AG04449 (cell line): ENCODE measurements at regions not wholly inside any gene's neighbourhood (a gene's known extent, or its start where the extent isn't known, plus 50 kb on each side); places are given as distances from the start of the nearest gene placed in this dataset.
A peak's percentile ranks its signal among the peaks of the same experiment; 100 is the strongest.

Experiments used
- CTCF ChIA-PET: fragments of 350-600 bp; formaldehyde crosslinking; extraction: SDS; loops from one replicate; lab custom pipeline; 2021; ENCODE audit warnings: antibody characterized with exemption; lab: Yijun Ruan, JAX
- POLR2A ChIA-PET: fragments of 400-600, 350-600 bp; formaldehyde crosslinking; extraction: SDS; loops from one replicate; lab custom pipeline; 2020; ENCODE audit warnings: antibody characterized with exemption, inconsistent platforms; lab: Yijun Ruan, JAX
- DNase-seq: peaks from one replicate; pipeline ENCODE4 v3.0.0-alpha.2; 2010; ENCODE audit warnings: low read depth, low spot score
- H3K4me3 ChIP-seq: 2 replicates; pipeline ENCODE4 v1.5.1; 2011; ENCODE audit warnings: low read depth, mild to moderate bottlenecking, control low read depth, low read length
- TF ChIP-seq, protein P1 (sequence below): IDR thresholded peaks from one replicate; pipeline ENCODE4 v1.5.1; 2011; ENCODE audit warnings: mild to moderate bottlenecking, moderate library complexity, low read length, control low read depth, inconsistent platforms; ENCODE audit not compliant: insufficient read depth; ENCODE audit errors: missing control alignments

DNA sequence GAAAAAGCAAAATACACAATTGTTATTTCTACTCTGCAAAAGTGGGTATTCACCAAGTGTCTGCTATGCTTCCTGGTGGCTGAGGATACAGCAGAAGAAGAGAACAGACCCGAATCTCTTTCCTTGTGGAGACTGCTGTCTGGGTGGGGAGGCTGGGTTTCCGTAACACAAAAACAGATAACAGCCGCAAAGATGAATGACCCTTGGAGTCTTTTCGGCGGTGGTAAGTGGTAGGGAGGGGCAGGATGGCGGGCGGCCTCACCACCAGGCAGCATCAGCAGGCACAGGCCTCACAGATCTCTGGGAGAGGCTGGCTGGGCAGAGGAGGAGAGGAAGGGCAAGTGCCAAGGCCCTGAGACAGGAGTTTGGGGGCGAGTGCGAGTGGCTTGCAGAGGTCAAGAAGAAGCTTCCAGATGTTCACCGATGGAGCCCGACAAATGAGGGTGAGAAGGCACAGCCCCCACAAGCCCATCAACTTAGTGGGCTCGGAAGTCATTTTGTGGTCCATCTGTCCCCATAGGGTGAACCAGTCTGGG lies 164.2 kb downstream of the RHOU start:
- ChIA-PET POLR2A (interaction anchor here (0.5 to 1.3 kb wide), 2 partner anchors 9 to 1414 kb away, joined by 3 read pairs; no protein-coding TSS in a partner anchor), CTCF (interaction anchor here (1.1 kb wide), 1 partner anchor 328 kb away, joined by 3 read pairs; no protein-coding TSS in a partner anchor)
- no peak overlapping the region for H3K4me3 ChIP-seq
- DNase-seq, result no peak
- TF ChIP-seq, protein P1, sequence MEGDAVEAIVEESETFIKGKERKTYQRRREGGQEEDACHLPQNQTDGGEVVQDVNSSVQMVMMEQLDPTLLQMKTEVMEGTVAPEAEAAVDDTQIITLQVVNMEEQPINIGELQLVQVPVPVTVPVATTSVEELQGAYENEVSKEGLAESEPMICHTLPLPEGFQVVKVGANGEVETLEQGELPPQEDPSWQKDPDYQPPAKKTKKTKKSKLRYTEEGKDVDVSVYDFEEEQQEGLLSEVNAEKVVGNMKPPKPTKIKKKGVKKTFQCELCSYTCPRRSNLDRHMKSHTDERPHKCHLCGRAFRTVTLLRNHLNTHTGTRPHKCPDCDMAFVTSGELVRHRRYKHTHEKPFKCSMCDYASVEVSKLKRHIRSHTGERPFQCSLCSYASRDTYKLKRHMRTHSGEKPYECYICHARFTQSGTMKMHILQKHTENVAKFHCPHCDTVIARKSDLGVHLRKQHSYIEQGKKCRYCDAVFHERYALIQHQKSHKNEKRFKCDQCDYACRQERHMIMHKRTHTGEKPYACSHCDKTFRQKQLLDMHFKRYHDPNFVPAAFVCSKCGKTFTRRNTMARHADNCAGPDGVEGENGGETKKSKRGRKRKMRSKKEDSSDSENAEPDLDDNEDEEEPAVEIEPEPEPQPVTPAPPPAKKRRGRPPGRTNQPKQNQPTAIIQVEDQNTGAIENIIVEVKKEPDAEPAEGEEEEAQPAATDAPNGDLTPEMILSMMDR, result no peak

DNA sequence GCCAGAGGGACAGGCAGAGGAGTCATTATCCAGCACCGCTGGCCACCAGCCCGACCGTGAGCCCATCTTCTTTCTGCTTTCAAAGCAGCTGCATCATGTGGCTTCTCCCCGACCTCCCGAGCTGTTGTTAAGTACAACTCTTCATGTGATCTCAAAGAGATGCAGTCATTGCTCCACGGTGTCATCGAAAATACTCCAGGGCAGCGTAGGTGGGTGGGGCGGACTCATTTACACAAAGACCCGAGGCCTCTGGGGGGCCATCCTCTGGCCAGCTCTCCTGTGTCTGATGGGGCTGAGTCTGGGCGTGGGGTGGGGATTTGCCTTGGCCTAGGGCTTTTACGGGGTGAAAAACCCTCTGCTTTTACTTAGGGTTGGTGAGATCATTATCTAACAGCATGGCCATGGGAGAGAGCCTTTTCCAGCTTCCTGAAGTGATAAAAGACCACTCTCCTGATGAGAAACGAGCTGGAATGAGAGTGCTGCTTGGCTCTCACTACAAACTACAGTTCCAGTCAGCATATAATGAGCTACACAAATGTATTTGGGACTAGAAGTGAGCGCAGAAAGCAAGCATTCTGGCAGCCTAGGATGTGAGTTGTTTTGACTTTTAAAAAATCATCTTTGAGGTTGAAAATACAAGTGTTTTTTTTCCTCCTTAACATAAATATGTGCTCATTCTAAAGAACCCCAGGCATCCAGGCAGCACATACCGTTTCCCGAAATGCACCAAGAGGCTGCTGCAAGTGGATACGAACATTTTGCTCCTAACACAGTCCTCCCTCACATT lies 165.0 kb downstream of the RHOU start:
- H3K4me3 ChIP-seq, result no peak overlapping the region
- ChIA-PET POLR2A (interaction anchor here (0.5 to 1.3 kb wide), 2 partner anchors 10 to 1414 kb away, joined by 3 read pairs; no protein-coding TSS in a partner anchor), CTCF (interaction anchor here (1.1 kb wide), 1 partner anchor 327 kb away, joined by 3 read pairs; no protein-coding TSS in a partner anchor)
- TF ChIP-seq, protein P1, result no peak
- no peak for DNase-seq

GRCh38 chr1:228900886-228901392 lies 165.7 kb downstream of the RHOU start:
- POLR2A ChIA-PET, result interaction anchor here (1.3 kb wide), 1 partner anchor 10 kb away, joined by 3 read pairs; no protein-coding TSS in a partner anchor
- H3K4me3 ChIP-seq, result no peak overlapping the region
- no peak for DNase-seq
- TF ChIP-seq, protein P1, result no peak
- CTCF ChIA-PET, result interaction anchor here (1.1 kb wide), 1 partner anchor 326 kb away, joined by 3 read pairs; no protein-coding TSS in a partner anchor

- H3K4me3 ChIP-seq, result no peak overlapping the region
- DNase-seq, result no peak
- ChIA-PET POLR2A (interaction anchor here (1.0 to 1.3 kb wide), 2 partner anchors 10 to 64 kb away, joined by 3 read pairs; no protein-coding TSS in a partner anchor), CTCF (interaction anchor here (1.4 kb wide), 1 partner anchor 8 kb away, joined by 3 read pairs; no protein-coding TSS in a partner anchor)
- TF ChIP-seq, protein P1, result no peak
Observed at GRCh38 chr1:228901936-228902681, 166.8 kb downstream of the RHOU start.

DNA sequence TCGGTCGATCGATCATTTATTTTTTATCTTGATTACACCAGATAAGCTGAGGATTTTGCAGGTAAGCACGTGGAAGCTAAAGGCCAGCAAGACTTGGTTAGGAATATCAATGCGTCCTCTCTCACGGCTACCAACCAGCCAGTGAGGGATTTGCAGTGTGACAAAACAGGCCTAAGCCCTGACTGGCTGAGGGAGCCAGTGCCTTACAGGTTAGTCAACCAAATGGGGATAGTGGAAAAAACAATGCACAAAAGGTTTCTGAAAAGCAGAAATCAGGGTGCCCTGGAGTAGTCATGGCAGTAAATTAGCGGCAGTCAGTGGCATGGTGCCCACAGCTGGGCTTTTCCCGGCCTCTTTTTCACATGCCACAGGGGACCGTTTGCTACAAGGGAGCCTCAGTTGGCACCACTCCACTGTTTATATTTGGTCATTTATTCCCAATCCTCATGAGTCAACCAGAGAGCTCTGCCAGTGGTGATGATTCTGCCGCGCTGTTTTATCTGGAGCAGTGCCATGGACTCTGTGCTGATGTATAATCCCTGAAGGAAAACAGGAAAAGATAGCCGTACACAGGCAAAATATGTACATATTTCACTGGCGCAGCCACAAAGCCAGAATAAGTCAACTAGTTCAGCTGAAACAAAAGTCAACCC lies 167.6 kb downstream of the RHOU start:
- TF ChIP-seq, protein P1, result no peak
- ChIA-PET POLR2A (interaction anchor here (0.8 to 1.3 kb wide), 4 partner anchors 9 to 72 kb away, joined by 3 read pairs; no protein-coding TSS in a partner anchor), CTCF (interaction anchor here (1.4 kb wide), 1 partner anchor 9 kb away, joined by 3 read pairs; no protein-coding TSS in a partner anchor)
- peak; percentile 94 for DNase-seq
- no peak overlapping the region for H3K4me3 ChIP-seq
